HEK293T (cell line): ENCODE measurements at regions not wholly inside any gene's neighbourhood (a gene's known extent, or its start where the extent isn't known, plus 50 kb on each side); places are given as distances from the start of the nearest gene placed in this dataset.

Experiments used
- ARNT ChIP-seq: fragments of 450-650 bp; IDR thresholded peaks from 2 replicates; pipeline ENCODE4 v1.6.1; 2017; ENCODE audit warnings: mild to moderate bottlenecking
- BHLHE40 ChIP-seq: fragments of 450-650 bp; IDR thresholded peaks from 2 replicates; pipeline ENCODE4 v1.6.1; 2016; ENCODE audit warnings: mild to moderate bottlenecking, moderate library complexity, borderline replicate concordance
- CTBP1 ChIP-seq: fragments of 450-650 bp; IDR thresholded peaks from 2 replicates; pipeline ENCODE4 v1.6.1; 2016; ENCODE audit warnings: borderline replicate concordance
- FOXA1 ChIP-seq: fragments of 450-650 bp; IDR thresholded peaks from 2 replicates; pipeline ENCODE4 v1.6.1; 2016; ENCODE audit warnings: mild to moderate bottlenecking
- FOXK2 ChIP-seq: fragments of 450-650 bp; IDR thresholded peaks from 2 replicates; pipeline ENCODE4 v1.6.1; 2016; ENCODE audit warnings: mild to moderate bottlenecking
- FOXM1 ChIP-seq: fragments of 450-650 bp; IDR thresholded peaks from 2 replicates; pipeline ENCODE4 v1.6.1; 2017; ENCODE audit warnings: mild to moderate bottlenecking, borderline replicate concordance
- HDGF ChIP-seq: fragments of 450-650 bp; IDR thresholded peaks from 2 replicates; pipeline ENCODE4 v1.6.1; 2017; ENCODE audit warnings: antibody characterized with exemption, borderline replicate concordance
- LEF1 ChIP-seq: fragments of 450-650 bp; IDR thresholded peaks from 2 replicates; pipeline ENCODE4 v1.6.1; 2017; ENCODE audit warnings: mild to moderate bottlenecking, borderline replicate concordance
- NFRKB ChIP-seq: fragments of 450-650 bp; IDR thresholded peaks from 2 replicates; pipeline ENCODE4 v1.6.1; 2016; ENCODE audit warnings: mild to moderate bottlenecking, moderate library complexity
- SP1 ChIP-seq: fragments of 450-650 bp; IDR thresholded peaks from 2 replicates; pipeline ENCODE4 v1.6.1; 2017
- SUZ12 ChIP-seq: fragments of 450-650 bp; IDR thresholded peaks from 2 replicates; pipeline ENCODE4 v1.6.1; 2016; ENCODE audit warnings: mild to moderate bottlenecking
- ZNF384 ChIP-seq: fragments of 450-650 bp; IDR thresholded peaks from 2 replicates; pipeline ENCODE4 v1.6.1; 2016

- no peak for TF ChIP-seq ARNT
- no peak for TF ChIP-seq FOXA1
- no peak for TF ChIP-seq LEF1
- no peak for TF ChIP-seq SP1
- no peak for TF ChIP-seq ZNF384
- no peak for TF ChIP-seq SUZ12
- no peak for TF ChIP-seq CTBP1
- TF ChIP-seq BHLHE40 = no peak
- TF ChIP-seq NFRKB = no peak
- no peak for TF ChIP-seq FOXK2
- no peak for TF ChIP-seq HDGF
- TF ChIP-seq FOXM1 = no peak
Measured at GRCh38 chr13:74633734-74634133, 499.5 kb upstream of the KLF12 start.
